Mesenteric fat pad (tissue), 1 donor: ENCODE measurements at regions not wholly inside any gene's neighbourhood (a gene's known extent, or its start where the extent isn't known, plus 50 kb on each side); places are given as distances from the start of the nearest gene placed in this dataset.

ENCODE experiments used
- DNase-seq: peaks from one replicate; pipeline ENCODE4 v3.0.0-alpha.2; 2020; ENCODE audit warnings: low spot score
- donor health status: DM: yes; HTN: yes; CAD: no.

- DNase-seq: no peak
Measured at GRCh38 chr2:22198381-22199283, 1074.9 kb downstream of the TDRD15 start.

GRCh38 chr2:22199994-22200393 is 1076.2 kb downstream of the TDRD15 start:
- no peak for DNase-seq

- no peak for DNase-seq
Measured at GRCh38 chr2:22209545-22209944, 1085.8 kb downstream of the TDRD15 start.

- no peak for DNase-seq
Measured at GRCh38 chr2:22213237-22213636, 1089.5 kb downstream of the TDRD15 start.

- DNase-seq: no peak
Measured at GRCh38 chr2:22215517-22215916, 1091.7 kb downstream of the TDRD15 start.

GRCh38 chr2:22217881-22218280 is 1094.1 kb downstream of the TDRD15 start:
- no peak for DNase-seq

- DNase-seq: no peak
Measured at GRCh38 chr2:22221006-22221405, 1097.2 kb downstream of the TDRD15 start.

GRCh38 chr2:22238967-22239366 is 1115.2 kb downstream of the TDRD15 start:
- DNase-seq: no peak

- DNase-seq: no peak
Measured at GRCh38 chr2:22247466-22247865, 1123.7 kb downstream of the TDRD15 start.

GRCh38 chr2:22248851-22249250 is 1125.1 kb downstream of the TDRD15 start:
- no peak for DNase-seq

- DNase-seq: no peak
Measured at GRCh38 chr2:22253171-22253570, 1129.4 kb downstream of the TDRD15 start.

- DNase-seq: no peak
Measured at GRCh38 chr2:22261165-22261564, 1123.8 kb upstream of the KLHL29 start.

GRCh38 chr2:22270341-22270740 is 1114.6 kb upstream of the KLHL29 start:
- DNase-seq: no peak

GRCh38 chr2:22273853-22274252 is 1111.1 kb upstream of the KLHL29 start:
- no peak for DNase-seq

GRCh38 chr2:22274661-22275060 is 1110.3 kb upstream of the KLHL29 start:
- DNase-seq: no peak

GRCh38 chr2:22276696-22277095 is 1108.3 kb upstream of the KLHL29 start:
- no peak for DNase-seq

GRCh38 chr2:22279541-22279940 is 1105.4 kb upstream of the KLHL29 start:
- DNase-seq: no peak

GRCh38 chr2:22281033-22281432 is 1103.9 kb upstream of the KLHL29 start:
- DNase-seq: no peak

- no peak for DNase-seq
Measured at GRCh38 chr2:22282220-22282619, 1102.8 kb upstream of the KLHL29 start.

- no peak for DNase-seq
Measured at GRCh38 chr2:22282916-22283315, 1102.1 kb upstream of the KLHL29 start.

GRCh38 chr2:22283436-22283835 is 1101.5 kb upstream of the KLHL29 start:
- DNase-seq: no peak

- DNase-seq: no peak
Measured at GRCh38 chr2:22290302-22290701, 1094.7 kb upstream of the KLHL29 start.

- DNase-seq: no peak
Measured at GRCh38 chr2:22290909-22291473, 1094.0 kb upstream of the KLHL29 start.
